ENCODE measurements at regions not wholly inside any gene's neighbourhood (a gene's known extent, or its start where the extent isn't known, plus 50 kb on each side); places are given as distances from the start of the nearest gene placed in this dataset.

GRCh38 chrX:26309262-26309661 is 93.3 kb downstream of the MAGEB5 start:
- ChIA-PET RAD21 (ENCODE audit: unreplicated experiment) (no interaction called here), POLR2A (no interaction called here), CTCF (no interaction called here), SMC1A (ENCODE audit: uncharacterized antibody, unreplicated experiment) (no interaction called here)
- Histone ChIP-seq H3K36me3 (ENCODE audit: control insufficient read depth in 2 of 2, insufficient read depth in 2 of 2, low read length in 1 of 2) (no peaks in the 10 kb centered on the region), H3K79me2 (ENCODE audit: control insufficient read depth, insufficient read depth, low read length) (no peaks in the 10 kb centered on the region), H3K4me3 (no peak overlapping the region), H3K9ac (ENCODE audit: control insufficient read depth, insufficient read depth, low read length) (no peak overlapping the region), H3K9me3 (replicated peaks; ENCODE audit: control insufficient read depth, insufficient read depth, low read length) (no peaks in the 10 kb centered on the region), H4K20me1 (ENCODE audit: control insufficient read depth, insufficient read depth) (no peaks in the 10 kb centered on the region), H3K4me1 (ENCODE audit: control insufficient read depth, insufficient read depth, low read length) (no peaks in the 10 kb centered on the region), H3K27ac (ENCODE audit: control insufficient read depth, insufficient read depth) (no peak overlapping the region), H3K27me3 (replicated peaks in 1 of 2; ENCODE audit: control insufficient read depth in 2 of 2, insufficient read depth in 2 of 2, low read length in 1 of 2) (no peaks in the 10 kb centered on the region), H3K4me2 (ENCODE audit: control insufficient read depth, insufficient read depth) (no peak overlapping the region), H2AFZ (ENCODE audit: control insufficient read depth, low read depth, low read length) (no peak overlapping the region)
- no TSS peak for BruUV-seq (replicated peaks)
- ATAC-seq (no peak), DNase-seq (ENCODE audit: low read depth, low spot score) (no peak), FAIRE-seq (no peak)
- TF ChIP-seq CBFB (IDR thresholded peaks at IDR 0.05; ENCODE audit: low read depth) = no peak
- no peak for TF ChIP-seq EED (IDR thresholded peaks at IDR 0.05; ENCODE audit: low read depth)
- no peak for TF ChIP-seq NBN (IDR thresholded peaks at IDR 0.05)
- no peak for TF ChIP-seq CEBPZ (IDR thresholded peaks at IDR 0.05; ENCODE audit: low read depth, low read length)
- no peak for TF ChIP-seq FOXK2 (IDR thresholded peaks at IDR 0.05)
- no peak for TF ChIP-seq POLR2AphosphoS5 (IDR thresholded peaks at IDR 0.05; ENCODE audit: low read length)
- no peak for TF ChIP-seq ETV6 (conservative IDR thresholded peaks at IDR 0.05 in 1 of 2, IDR thresholded peaks at IDR 0.05 in 1 of 2; ENCODE audit: borderline replicate concordance in 1 of 2, low read depth in 1 of 2)
- no peak for TF ChIP-seq RELA (IDR thresholded peaks at IDR 0.05; ENCODE audit: borderline replicate concordance, partially characterized antibody)
- TF ChIP-seq CBX5 (IDR thresholded peaks at IDR 0.05; ENCODE audit: low read depth) = no peak
- in situ Hi-C loops (cut with MboI) = no loop called here
- intact Hi-C loops (cut with micrococcal nuclease; ENCODE audit: unreplicated experiment) = no loop called here

All from GM12878 (cell line).